ENCODE measurements at regions not wholly inside any gene's neighbourhood (a gene's known extent, or its start where the extent isn't known, plus 50 kb on each side); places are given as distances from the start of the nearest gene placed in this dataset.
"Not testable (repeated sequence)": the region's sequence is repeated elsewhere in the genome, so short reads cannot be mapped to it uniquely, and the experiment has no call there.

DNA sequence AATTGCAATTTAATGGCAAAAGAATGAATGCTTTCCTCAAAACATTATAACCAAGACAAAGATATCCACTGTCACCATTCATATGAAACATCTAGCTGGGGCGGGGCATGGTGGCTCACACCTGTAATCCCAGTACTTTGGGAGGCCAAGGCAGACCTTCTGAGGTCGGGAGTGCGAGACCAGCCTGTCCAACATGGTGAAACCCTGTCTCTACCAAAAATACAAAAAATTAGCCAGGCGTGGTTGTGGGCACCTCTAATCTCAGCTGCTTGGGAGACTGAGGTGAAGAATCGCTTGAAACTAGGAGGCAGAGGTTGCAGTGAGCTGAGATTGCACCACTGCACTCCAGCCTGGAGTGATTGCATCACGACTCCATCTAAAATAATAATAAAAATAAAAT, 740.6 kb upstream of the MIR17HG start:
- not testable (repeated sequence) for DNase-seq (ENCODE audit: low spot score in 2 of 2); FAIRE-seq

DNA sequence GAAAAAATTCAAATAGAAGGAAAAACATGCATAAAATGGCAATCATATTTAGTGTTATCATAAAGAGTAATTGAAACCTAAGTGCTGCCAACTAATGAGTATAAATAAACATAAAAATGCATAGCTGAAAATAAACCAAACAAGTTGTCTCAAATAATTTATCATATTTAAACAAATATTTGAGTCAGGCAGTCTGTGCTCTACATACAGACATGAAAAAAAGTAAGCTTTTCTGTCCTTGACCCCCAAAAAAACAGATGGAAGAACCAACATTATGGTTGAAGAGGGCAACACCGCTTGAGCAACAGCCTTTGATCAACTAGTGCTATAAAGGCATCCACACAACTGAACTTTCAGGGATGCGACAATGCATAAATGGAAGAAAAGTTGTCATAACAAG, 735.1 kb upstream of the MIR17HG start:
- DNase-seq (ENCODE audit: low spot score in 2 of 2) (no peak), FAIRE-seq (no peak)

DNA sequence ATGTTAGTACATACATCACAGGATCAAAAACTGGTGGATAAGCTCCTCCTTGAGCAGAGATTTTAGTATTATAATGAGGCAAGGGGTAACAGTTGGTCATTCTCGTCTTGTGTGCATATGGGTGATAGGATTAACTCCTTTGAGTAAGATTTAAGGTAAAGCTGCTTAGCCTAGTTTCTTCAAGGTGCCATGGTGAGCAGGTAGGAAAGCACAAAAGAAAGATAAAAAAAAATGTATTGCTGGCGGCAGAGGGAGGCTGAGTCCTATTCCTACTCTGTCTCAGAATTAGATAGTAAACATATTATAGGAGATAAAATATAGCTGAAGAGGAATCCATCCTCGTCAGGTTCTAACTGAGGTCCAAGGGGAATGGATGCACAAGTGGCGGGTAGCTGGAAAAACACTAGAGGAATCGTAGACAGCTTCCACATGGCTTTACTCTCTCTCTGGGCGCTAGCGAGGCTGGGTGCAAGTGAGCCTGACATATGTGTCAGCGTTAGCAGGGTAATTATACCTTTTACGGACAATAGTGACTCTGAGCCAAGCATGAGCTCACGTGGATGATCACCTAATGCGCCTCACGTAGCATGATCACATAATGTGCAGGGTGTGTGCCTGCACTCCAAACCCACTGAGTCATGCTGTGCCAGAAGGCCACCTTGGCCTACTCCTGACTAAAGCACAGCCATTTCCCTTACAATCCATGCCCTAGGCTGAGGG, 734.3 kb upstream of the MIR17HG start:
- DNase-seq (ENCODE audit: low spot score in 2 of 2) (no peak), FAIRE-seq (no peak)

DNA sequence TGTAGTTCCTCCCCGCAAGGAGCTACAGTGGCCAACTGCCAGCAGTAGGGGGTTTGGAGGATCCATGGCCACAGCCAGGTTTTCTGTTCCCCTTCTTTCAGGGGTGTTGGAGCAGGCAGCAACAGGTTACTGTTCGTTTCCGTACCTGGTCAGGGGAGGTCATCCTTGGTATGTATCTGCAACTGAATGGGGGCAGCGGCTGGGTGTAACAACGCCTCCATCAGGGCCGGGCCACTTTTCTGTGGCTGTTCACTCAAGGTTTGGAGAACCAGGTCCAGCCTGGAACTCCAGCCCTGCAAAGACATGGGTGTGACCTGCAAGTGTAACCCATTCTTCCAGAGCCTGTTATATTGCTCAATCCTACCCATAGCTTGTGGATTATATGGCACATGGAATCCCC, 732.3 kb upstream of the MIR17HG start:
- DNase-seq (ENCODE audit: low spot score in 2 of 2): no peak
- FAIRE-seq: no peak

DNA sequence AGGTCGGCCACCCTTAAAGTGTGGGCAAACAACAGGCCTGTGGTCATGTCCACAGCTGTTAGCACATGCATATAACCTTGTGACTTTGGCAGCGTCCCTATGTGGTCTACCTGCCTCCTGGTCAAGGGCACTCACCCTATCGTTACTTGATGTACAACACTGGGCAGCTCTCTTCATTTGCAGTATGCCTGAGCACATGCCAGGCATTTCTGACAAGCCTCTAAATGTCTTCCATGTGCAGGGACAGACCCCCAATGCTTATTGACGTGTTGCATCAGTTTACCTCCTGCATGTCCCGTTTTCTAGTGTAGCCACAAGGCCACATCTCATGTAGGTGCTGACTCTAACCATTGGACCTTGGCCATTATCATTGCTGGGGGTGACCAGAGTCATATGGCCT, 731.7 kb upstream of the MIR17HG start:
- FAIRE-seq (no peak), DNase-seq (ENCODE audit: low spot score in 2 of 2) (no peak)

DNA sequence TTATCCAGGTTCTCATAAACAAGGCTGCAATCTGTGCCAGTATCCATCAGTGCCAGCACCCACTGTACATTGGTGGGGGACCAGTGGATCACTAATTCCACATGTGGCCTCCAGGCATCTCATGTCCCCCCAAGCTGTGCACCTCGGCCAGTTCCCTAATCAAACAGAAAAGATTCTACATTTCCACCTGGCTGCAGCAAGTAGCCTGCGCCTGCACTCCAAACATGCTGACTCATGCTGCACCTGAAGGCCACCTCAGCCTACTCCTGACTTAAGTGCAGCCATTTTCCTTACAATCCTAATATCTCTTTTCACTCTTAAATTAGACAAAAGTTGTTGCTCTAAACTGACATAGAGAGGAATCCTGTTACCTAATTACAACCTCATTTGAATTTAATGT, 729.4 kb upstream of the MIR17HG start:
- FAIRE-seq: no peak
- DNase-seq (ENCODE audit: low spot score in 2 of 2): no peak

DNA sequence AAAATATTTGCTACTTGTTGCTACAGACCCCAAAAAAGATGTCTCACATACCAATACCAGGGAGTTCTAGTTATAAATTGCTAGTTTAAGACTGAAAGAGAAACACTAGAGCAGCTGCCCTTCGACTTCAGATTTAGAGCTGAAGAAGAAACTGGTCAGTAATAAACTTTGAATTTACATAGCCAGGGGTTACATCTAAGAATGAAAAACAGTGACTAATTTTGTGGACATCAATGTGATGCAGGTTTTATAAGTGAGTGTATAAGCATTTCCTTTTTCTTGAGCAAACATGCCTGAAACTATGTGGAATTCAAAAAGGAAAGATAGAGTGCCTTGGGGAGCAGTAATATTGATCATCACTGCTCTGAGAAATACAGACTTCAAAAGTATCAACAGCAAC, 724.9 kb upstream of the MIR17HG start:
- no peak for FAIRE-seq

DNA sequence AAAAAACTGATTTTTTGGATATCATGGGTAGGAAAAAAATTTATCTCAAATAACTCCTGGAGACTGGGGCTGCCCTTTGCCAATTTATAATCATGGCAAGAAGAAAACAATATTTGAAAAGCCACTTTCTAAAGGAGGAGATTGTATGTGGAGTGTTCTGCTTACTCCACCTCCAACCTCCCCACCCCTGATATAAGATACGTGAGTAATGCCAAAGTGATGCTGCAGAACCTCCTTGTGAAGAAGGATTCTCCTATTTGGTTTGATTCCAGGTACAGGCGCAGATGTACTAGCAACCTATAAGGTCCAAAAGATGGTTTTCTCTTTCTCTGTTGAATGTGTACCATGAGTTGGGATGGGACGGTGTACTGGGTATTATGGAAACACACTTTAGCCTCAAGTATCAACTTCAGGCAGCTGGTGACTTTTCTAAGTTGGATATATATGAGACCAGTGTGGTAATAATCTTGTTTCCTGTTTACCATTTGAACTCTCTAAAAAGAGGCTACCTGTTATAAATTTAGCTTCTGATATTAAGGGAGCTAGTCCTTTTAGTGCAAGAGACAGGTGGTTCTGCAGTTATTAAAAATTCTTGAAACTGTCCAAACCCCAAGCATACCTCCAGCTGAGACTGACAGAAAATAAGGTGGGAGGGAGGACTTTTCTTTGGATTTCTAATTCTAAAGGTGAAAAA, 724.0 kb upstream of the MIR17HG start:
- no peak for FAIRE-seq
- no peak for DNase-seq (ENCODE audit: low spot score in 2 of 2)

More for the DNA sequence above, 724.9 kb upstream of the MIR17HG start:
- DNase-seq (ENCODE audit: low spot score in 2 of 2): no peak

DNA sequence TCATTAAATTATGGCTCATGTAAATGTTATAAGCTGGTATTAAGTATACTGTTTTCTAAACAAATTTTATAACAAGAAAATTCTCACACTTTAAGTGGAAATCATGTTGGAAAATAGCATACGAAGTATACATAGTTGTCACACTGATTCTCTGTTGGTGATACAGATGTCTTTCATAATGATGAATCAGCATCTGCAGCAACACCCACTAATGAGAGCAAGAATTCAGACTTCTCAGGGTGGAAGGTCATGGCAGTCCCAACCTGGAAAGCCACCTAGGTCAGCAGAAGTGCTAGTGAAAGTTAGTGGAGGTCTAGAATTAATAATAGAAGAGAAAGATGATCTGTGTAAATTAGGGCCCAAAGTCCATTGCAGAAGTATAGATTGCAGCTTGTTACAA, 719.7 kb upstream of the MIR17HG start:
- DNase-seq (ENCODE audit: low spot score in 2 of 2): no peak
- FAIRE-seq: no peak

DNA sequence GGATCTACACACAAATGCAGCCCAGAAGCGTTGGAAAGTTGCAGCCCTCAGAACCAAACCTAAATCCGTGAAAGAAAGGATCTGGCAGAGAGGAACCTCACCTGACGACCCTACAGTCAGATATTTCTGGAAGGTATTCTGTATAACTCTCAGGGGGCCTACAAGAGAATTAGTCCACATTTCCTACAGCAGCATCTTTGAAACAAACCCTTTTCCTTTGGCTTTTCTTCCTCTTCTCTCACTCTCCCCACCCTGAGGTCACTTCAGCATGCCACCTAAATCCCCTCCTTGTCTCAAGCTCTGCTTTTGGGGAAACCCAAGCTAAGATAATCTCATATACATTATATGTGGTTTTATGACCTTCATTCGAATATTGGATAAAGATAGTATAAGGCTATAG, 719.0 kb upstream of the MIR17HG start:
- DNase-seq (ENCODE audit: low spot score in 2 of 2) (no peak), FAIRE-seq (no peak)

DNA sequence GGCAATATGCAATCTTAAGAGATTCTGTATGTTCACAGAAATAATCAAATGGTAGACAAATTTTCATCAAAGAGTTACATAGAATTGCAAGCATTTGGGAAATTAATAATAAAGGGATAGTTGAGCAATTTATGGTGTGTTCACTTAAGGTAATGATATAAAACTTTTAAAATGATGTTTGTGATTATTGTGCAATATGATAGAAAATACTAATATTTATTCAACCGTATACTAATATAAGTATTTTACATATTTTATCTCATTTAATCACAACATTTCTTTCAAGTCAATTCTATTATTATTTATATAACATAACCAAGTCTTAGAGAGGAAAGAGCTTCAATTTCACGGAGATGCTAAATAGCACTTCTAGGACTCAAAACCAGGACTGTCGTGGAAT, 716.8 kb upstream of the MIR17HG start:
- DNase-seq (ENCODE audit: low spot score in 2 of 2) (no peak), FAIRE-seq (no peak)

DNA sequence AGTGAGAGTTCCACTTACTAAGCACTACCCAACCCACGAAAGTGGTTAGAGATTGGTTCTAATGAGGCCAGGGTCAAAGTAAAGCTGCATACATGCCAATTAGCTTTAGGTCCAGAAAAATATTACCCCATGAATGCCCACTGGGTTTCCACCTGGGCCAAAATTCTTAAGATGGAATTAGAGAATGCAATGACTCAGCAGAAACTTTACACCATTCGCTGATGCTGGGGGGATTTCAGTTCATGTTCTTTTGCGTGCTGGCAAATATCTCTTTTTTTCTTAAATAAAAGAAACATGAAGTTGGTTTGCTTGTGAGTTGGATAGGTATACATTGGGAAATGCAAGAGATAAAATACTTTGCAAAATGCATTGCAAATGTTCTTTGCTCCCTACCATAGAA, 715.3 kb upstream of the MIR17HG start:
- DNase-seq (ENCODE audit: low spot score in 2 of 2) (no peak), FAIRE-seq (no peak)

DNA sequence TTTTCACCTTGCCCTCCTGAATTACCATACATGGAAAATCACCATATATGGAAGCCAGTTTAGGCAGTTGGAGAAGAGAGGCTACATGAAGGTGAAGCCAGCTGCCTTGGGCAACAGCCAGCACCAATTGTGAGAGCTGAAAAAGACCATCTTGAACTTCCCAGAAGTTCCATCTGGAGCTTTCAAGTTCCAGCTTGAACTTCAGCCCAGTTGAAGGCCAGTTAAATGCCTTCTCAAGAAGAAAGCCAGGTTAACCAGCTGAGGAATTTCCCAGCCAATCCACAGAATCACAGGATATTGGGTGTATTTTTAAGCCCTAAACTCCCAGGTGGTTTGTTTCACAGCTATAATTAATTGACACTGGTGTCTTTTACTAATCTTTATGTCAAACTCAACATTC, 713.6 kb upstream of the MIR17HG start:
- DNase-seq (ENCODE audit: low spot score in 2 of 2) (no peak), FAIRE-seq (no peak)

DNA sequence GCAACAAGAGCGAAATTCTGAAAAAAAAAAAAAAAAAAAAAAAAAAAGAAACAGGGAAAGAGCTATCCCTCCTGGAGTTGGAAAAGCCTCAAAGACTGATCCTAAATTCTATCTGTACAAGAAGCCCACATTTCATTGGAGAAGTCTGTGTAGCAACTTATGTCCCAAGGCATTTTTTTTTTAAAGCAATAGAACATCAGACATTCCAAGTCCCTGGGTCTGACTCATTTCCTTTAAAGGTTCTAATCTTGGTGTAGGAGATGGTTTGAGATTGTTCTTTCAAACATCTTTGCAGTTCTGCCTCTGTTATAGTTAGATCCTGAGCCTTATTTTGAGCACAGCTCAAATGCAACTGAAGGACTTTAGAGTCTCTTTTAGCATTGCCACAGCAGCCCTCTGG, 706.5 kb upstream of the MIR17HG start:
- DNase-seq (ENCODE audit: low spot score in 2 of 2): no peak
- no peak for FAIRE-seq

DNA sequence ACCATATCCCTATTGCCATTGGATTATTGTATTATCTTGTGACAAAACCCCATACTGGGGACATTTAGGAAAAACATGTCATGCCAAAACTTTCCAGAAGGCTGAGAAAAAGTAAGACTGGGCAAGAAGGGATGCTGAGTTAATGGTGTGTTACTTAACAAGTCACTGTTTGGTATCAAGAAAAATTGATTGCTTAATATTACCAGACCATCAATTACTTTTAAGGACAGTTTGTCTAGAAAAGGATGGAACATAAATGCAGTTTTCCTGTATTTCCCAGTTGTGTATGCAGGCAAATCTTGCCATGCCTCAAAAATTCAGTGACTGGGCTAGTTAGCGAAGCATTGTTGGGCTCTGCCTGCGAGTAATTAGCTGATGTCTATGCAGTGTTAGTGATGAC, 705.6 kb upstream of the MIR17HG start:
- FAIRE-seq: no peak
- DNase-seq (ENCODE audit: low spot score in 2 of 2): no peak

DNA sequence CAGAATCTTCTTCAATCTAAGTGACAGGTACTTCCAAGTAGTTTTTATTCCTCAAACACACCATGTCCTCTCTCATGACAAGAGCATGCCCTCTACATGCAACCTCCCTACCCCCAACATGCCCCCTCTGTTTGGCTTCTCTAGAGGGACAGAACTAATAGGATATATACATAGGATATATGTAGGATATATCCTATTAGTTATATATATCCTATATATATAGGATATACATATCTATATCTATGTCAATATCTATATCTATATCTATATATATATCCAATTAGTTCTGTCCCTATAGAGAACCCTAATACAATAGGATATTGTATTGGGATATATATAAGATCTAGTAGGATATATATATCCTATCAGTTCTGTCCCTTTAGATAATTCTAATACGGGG, 701.9 kb upstream of the MIR17HG start:
- DNase-seq (ENCODE audit: low spot score in 2 of 2) (no peak), FAIRE-seq (no peak)

DNA sequence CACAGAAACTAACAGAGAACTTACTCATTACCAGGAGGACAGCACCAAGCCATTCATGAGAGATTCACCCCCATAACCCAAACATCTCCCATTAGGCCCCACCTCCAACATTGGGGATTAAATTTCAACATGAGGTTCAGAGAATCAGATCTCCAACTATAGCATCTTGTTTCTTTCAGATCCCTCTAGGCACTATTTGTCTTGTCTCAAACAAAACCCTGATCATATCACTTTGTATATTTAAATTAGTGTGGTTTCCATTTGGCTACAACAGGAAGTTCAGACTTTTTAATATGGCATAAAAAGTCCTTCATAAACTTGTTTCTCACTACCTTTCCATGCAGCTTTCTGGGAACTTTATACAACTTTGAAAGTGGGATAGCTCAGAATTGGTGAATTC, 699.0 kb upstream of the MIR17HG start:
- DNase-seq (ENCODE audit: low spot score in 2 of 2): no peak
- FAIRE-seq: no peak

DNA sequence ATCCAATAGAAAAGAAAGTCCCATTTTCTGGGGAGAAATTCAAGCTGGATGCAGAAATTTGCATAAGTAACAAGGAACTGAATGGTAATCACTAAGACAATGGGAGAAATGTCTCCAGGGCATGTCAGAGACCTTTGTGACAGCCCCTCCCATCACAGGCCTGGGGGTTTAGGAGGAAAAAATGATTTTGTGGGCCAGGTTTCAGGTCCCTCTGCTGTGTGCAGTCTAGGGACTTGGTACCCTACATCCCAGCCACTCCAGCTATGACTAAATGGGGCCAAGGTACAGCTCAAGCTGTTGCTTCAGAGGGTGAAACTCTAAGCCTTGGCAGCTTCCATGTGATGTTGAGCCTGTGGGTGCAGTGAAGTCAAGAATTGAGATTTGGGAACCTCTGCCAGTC, 695.5 kb upstream of the MIR17HG start:
- DNase-seq (ENCODE audit: low spot score in 2 of 2) (no peak), FAIRE-seq (no peak)

DNA sequence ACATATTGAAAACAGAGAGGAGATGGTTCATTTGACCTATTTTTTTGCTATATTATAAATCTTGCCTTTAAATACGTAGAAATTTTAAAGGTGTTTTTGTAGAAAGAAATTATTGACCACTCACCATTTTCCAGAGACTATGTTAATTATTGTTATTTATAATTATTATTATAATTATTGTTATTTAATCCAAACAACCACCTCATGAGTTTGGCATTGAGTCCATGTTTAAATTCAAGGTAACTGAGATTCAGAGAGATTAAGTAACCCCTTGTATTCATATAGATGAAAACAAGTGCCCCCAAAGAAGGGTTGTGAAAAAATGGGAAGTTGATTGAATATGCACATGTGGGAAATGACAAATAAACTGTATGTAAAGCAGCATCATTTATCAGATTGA, 692.5 kb upstream of the MIR17HG start:
- FAIRE-seq (peak; percentile 6), DNase-seq (ENCODE audit: low spot score in 2 of 2) (no peak)

DNA sequence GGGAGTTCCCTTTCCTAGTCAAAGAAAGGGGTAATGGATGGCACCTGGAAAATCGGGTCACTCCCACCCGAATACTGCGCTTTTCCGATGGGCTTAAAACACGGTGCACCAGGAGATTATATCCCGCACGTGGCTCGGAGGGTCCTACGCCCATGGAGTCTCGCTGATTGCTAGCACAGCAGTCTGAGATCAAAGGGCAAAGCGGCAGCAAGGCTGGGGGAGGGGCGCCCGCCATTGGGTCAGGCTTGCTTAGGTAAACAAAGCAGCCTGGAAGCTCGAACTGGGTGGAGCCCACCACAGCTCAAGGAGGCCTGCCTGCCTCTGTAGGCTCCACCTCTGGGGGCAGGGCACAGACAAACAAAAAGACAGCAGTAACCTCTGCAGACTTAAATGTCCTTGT, 683.3 kb upstream of the MIR17HG start:
- not testable (repeated sequence) for FAIRE-seq; DNase-seq (ENCODE audit: low spot score in 2 of 2)

DNA sequence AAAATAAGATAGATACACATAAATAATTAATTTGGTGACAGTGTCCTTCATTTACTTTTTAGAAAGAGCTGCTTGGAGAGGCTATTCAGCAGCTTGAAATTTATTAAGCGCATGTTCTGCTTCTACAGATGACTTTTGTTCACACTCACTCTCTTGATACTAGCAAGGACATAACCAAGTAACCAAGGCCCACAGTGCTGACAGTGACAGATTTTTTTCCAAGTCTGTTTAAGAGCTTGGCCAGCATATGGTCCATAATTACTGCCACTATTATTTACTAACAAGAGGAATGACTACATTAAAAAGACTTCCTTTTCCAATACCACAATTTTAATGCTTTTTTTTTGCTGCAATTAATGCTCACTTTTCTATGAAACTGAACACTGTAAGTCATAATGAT, 673.7 kb upstream of the MIR17HG start:
- DNase-seq (ENCODE audit: low spot score in 2 of 2) (no peak), FAIRE-seq (no peak)

DNA sequence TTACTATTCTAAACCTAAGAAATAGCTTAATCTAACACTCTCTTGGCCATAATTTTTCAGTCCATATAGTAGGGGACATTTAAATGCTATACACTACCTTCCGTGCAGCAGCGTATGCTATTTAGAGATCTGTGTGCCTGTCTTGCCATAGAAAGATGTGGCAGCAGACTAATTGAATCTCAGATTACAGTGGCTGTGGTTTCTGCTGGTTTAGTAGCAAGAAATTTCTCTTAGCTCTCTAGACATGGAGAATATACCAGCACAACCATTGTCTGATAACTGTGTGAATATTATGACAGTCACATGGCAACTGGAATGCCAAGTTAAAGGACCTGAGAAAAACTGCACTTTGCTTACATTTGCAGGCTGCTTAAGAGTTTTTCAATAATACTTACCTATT, 672.4 kb upstream of the MIR17HG start:
- no peak for FAIRE-seq

More for the DNA sequence above, 672.4 kb upstream of the MIR17HG start:
- no peak for DNase-seq (ENCODE audit: low spot score in 2 of 2)

All from frontal cortex (tissue), 3 donors.